GM19043 (cell line): ENCODE measurements at regions not wholly inside any gene's neighbourhood (a gene's known extent, or its start where the extent isn't known, plus 50 kb on each side); places are given as distances from the start of the nearest gene placed in this dataset.
"Not testable (repeated sequence)": the region's sequence is repeated elsewhere in the genome, so short reads cannot be mapped to it uniquely, and the experiment has no call there.

Experiments
- ATAC-seq: cut with Tn5 transposase; IDR thresholded peaks from one replicate; pipeline ENCODE4 v1.9.1; 2021; ENCODE audit warnings: low read depth; ENCODE audit not compliant: unreplicated experiment

DNA sequence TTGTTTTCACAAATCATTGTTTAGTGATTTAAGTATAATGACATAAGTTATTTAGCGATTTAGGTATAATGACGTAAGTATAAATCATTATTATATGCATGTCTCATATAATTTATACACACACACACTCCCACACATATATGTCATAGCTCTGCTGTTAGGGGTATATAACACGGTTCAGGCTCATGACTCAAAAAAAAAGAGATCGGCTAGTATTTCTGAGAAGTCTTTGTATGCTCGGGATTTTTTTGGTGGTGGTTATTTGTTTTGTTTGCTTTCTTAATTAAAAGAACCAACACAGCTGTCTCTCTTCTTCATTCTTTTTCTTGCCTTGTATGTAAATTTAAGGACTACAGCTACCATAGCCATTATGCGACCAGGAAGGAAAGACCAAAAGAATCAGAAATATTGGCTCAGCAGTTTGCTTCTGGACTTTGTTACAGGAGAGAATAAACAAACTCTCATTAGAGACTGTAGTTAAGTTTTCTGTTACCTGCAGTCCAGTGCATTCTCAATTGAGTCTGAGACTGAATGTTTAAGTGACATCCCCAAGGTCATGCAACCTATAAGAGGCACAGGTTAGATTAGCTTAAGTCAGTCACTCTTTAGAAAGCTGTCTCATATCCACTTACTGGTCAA lies 83.2 kb upstream of the NREP start:
- no peak for ATAC-seq

DNA sequence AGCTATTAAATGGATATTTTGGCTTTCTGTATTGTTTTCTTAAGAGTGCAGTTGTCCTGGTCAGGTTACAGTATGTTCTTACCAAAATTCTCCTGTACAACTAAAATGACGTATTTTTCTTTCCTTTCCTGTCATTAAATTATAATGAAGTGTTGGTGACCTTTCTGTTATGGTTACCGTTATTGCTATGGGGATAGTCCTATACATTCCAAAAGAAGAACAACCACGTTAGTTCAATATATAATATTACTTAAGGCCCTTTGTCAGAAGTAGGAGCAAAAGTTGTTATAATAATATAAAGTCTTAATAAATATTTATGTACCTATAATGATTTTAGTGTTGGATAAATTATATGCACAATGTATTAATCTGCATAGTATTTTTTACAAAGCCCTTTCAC lies 82.4 kb upstream of the NREP start:
- no peak for ATAC-seq

DNA sequence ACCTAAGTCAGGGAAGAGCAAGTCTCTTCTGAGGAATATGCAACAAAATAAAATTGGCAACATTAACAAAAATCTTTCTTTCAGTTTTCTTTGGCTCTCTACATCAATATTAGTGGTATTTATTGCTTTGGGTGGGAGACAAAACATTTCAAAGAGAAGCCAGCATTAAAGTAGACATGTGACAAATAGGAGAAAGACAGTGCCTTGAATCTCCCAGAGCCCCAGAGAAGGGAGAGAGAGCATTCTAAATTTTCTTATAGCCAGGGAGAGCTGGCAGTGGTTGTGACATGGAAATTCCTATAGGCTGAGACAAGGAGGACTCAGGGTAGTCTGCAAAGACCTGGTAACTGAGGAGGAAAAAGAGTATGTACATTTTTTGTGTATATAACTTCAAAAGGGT lies 79.4 kb upstream of the NREP start:
- ATAC-seq = no peak

DNA sequence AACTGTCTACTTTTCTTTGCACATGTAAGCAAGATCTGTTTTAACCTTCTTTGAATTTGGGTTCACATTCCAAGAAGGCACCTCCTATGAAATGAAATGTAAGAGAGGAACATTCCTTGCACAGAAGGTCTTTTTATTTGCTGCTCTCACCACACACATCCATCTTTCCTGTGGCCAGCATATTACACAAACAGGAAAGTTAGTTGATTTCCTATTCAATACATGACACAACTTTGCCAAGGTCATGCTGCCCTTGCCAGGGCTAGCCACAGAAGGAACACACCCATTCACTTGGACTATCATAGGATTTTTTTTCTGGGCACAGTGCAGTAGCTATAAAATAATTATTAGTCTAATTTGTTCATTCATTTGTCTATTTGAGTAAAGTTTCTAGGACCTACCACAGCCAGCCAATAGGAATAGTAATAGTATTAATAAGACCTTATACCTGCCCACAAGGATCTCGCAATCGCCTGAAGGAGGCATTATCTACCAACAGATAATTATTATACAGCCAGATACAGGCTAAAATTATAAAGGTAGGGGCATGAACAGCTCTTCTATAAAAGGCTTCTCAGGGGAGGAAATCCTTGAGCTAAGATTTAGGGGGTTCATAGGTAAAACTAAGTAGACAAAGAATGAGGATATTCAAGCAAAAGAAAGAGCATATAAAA lies 78.1 kb upstream of the NREP start:
- ATAC-seq = no peak

DNA sequence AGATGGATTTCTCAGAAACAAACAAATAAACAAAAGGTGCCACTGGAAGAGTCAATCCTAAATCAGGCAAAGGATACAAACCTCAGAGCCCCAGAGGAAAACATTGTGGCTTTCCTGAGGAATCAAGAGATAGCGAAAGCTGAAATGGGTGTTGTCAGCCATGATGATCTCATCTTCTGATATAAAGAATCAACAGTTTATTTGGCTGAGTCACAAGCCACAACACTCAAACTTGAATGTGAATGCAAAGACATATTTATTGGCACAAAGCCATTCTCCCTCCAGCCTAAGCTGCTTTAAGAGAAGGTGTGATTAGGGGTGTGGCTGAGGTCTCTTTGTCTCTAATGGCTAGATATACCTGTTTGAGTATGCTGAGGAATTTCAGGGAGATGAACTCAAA lies 73.3 kb upstream of the NREP start:
- ATAC-seq = no peak

DNA sequence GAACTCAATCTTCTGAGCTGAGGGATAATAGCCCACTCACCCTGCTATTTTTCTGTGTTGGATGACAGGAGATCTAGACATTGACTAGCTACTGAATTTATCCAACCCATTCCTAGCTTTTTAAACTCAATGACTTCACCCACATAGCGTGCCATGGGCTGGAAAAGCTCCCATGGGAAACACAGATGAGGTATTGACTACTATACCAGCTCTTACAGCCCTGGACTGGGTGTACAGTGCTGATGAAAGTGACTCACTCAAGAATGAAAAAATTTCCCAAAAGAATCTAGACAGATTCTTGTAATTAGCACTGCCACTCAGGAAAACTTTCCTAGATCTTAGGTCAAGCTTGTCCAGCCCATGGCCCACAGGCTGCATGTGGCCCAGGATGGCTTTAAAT lies 72.7 kb upstream of the NREP start:
- no peak for ATAC-seq

DNA sequence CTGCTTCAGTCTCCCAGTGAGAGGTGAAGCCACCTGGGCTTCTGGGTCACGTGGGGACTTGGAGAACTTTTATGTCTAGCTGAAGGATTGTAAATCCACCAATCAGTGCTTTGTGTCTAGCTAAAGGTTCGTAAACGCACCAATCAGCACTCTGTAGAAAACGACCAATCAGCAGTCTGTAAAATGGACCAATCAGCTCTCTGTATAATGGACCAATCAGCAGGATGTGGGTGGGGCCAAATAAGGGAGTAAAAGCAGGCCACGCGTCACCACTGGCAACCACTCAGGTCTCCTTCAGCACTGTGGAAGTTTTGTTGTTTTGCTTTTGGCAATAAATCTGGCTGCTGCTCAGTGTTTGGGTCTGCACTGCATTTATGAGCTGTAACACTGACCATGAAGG lies 69.1 kb upstream of the NREP start:
- no peak for ATAC-seq

DNA sequence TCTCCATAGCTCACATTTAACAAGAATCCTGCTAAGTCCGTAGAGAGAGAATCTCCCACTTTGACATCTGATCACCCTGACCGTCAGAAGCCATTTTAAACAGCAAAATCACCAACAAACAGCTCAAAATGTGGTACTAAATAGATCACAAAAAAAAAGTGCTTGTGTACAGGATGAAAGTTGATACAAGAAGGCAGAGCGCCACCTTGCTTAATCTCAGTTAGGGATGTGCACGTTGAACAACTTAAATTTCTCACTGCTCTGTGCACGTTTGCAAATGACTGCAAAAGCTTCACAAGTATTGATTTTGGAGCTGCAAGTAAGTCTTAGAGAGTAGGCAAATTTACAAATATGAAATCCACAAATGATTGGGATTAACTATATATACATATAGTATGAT lies 63.1 kb upstream of the NREP start:
- no peak for ATAC-seq

DNA sequence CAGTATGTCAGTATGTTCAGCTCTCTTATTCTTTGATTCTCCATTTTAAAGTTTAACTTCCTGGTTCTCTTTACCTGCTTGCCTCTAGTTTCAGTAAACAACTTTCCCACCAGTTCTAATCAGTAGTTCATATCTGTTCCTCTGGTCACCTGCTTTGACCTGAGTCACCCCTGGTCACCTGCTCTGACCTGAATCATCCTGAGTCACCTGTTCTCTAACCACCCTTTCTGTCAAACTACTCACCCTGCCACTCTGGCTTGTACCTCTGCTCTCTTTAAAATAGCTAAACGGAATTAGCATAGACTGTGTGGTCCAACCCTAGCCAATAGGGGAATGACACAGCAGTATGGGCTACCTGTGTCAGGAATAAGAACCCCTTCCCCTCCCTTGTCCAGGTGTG lies 62.0 kb upstream of the NREP start:
- ATAC-seq = not testable (repeated sequence)

DNA sequence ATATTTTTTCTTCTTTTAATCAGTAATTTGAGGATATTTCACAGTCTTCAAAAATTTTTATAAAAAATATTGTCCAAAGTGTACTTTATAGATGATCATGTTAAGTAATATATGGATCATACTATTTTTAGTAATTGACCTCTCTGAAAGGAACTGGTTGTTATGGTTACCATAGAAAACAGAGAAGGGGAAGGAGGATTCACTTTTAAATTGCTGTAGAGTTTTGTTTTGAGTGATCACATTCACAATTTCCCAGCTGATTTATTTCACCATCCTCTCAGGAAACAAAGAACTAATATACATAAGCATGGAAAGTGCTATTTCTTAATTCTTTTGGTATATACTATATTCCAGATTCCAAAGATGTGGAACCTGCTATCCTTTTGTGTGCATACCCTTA lies 56.5 kb upstream of the NREP start:
- no peak for ATAC-seq

DNA sequence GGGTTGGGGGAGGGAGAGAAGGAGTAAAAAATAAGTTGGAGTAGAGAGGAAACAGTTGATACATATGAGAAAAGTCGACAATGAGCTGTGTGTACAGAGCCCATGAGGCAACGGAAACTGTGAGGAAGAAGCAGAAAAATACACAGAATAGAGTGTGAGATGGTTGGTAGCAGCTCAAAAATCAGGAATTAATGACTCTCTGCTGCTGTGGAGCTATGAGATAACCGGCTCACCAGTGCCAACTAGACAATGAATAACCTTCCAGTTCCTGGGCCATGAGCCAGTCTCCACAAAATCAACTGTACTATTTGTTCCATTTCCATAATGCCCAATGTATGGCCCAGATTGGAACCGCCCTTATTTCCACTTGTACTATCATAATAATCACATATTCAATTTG lies 53.1 kb upstream of the NREP start:
- no peak for ATAC-seq
